Neuronal stem cell (in vitro differentiated cells): ENCODE measurements at regions not wholly inside any gene's neighbourhood (a gene's known extent, or its start where the extent isn't known, plus 50 kb on each side); places are given as distances from the start of the nearest gene placed in this dataset.

Experiments
- DNase-seq: peaks from one replicate; pipeline ENCODE4 v3.0.0-alpha.2; 2013; ENCODE audit warnings: low spot score
- H2AFZ ChIP-seq: one replicate; pipeline ENCODE4 v1.6.1; 2013; ENCODE audit warnings: mild to moderate bottlenecking, low read length, inconsistent platforms
- H2AK5ac ChIP-seq: 2 replicates; pipeline ENCODE4 v1.6.1; 2013; ENCODE audit warnings: low read depth, mild to moderate bottlenecking, inconsistent platforms, low read length, moderate library complexity, mixed read lengths
- H2BK120ac ChIP-seq: 2 replicates; pipeline ENCODE4 v1.6.1; 2013; ENCODE audit warnings: low read depth, mild to moderate bottlenecking, inconsistent platforms, low read length, moderate library complexity, mixed read lengths
- H2BK12ac ChIP-seq: one replicate; pipeline ENCODE4 v1.6.1; 2013; ENCODE audit warnings: low read length, inconsistent platforms
- H2BK15ac ChIP-seq: 2 replicates; pipeline ENCODE4 v1.6.1; 2013; ENCODE audit warnings: mild to moderate bottlenecking, low read length, inconsistent platforms, mixed read lengths
- H2BK5ac ChIP-seq: one replicate; pipeline ENCODE4 v1.6.1; 2013; ENCODE audit warnings: inconsistent platforms, mild to moderate bottlenecking, low read length, moderate library complexity
- H3K14ac ChIP-seq: one replicate; pipeline ENCODE4 v1.6.1; 2013; ENCODE audit warnings: low read length, inconsistent platforms
- H3K18ac ChIP-seq: 2 replicates; pipeline ENCODE4 v1.6.1; 2013; ENCODE audit warnings: low read length, inconsistent platforms
- H3K23ac ChIP-seq: 2 replicates; pipeline ENCODE4 v1.6.1; 2013; ENCODE audit warnings: low read depth, mild to moderate bottlenecking, mixed read lengths, low read length, inconsistent platforms; ENCODE audit not compliant: poor library complexity
- H3K27ac ChIP-seq: replicated peaks from 3 replicates; pipeline ENCODE4 v1.5.1; 2013; ENCODE audit warnings: low read length, inconsistent platforms
- H3K27me3 ChIP-seq, 3 experiments: 2 replicates each; pipeline ENCODE4 v1.6.1; 2013; ENCODE audit warnings: low read length in 3 of 3, mild to moderate bottlenecking in 2 of 3, inconsistent platforms in 1 of 3, low read depth in 1 of 3, mixed read lengths in 1 of 3, moderate library complexity in 1 of 3; ENCODE audit not compliant: control insufficient read depth in 3 of 3, insufficient read depth in 3 of 3
- H3K36me3 ChIP-seq, 2 donors: replicated peaks in 1 of 2; 2 replicates each; pipeline ENCODE4 v1.6.1; 2013; ENCODE audit warnings: low read length in 2 of 2; ENCODE audit not compliant: control insufficient read depth in 2 of 2, insufficient read depth in 2 of 2
- H3K4ac ChIP-seq: 2 replicates; pipeline ENCODE4 v1.6.1; 2013; ENCODE audit warnings: inconsistent platforms, mild to moderate bottlenecking, low read length, moderate library complexity
- H3K4me1 ChIP-seq, 2 donors: 1 replicate in 1 of 2; 2 replicates in 1 of 2; pipeline ENCODE4 v1.6.1; 2013; ENCODE audit warnings: low read length in 2 of 2, low read depth in 1 of 2; ENCODE audit not compliant: control insufficient read depth in 2 of 2, insufficient read depth in 1 of 2
- H3K4me2 ChIP-seq: one replicate; pipeline ENCODE4 v1.6.1; 2013; ENCODE audit warnings: mild to moderate bottlenecking, low read length, inconsistent platforms; ENCODE audit not compliant: insufficient read depth, poor library complexity, severe bottlenecking
- H3K4me3 ChIP-seq, 2 donors: 2 replicates each; pipeline ENCODE4 v1.5.1; 2013; ENCODE audit warnings: low read length in 2 of 2, mild to moderate bottlenecking in 2 of 2, inconsistent platforms in 1 of 2, moderate library complexity in 1 of 2
- H3K79me1 ChIP-seq: one replicate; pipeline ENCODE4 v1.6.1; 2013; ENCODE audit warnings: low read depth, mild to moderate bottlenecking, inconsistent platforms, low read length, moderate library complexity
- H3K9ac ChIP-seq: one replicate; pipeline ENCODE4 v1.6.1; 2013; ENCODE audit warnings: mild to moderate bottlenecking, low read depth, low read length, inconsistent platforms; ENCODE audit not compliant: poor library complexity
- H3K9me3 ChIP-seq, 2 donors: replicated peaks in 1 of 2; 2 replicates each; pipeline versions ENCODE3 to v1.6.1; 2013; ENCODE audit warnings: low read length in 2 of 2, mild to moderate bottlenecking in 2 of 2, inconsistent platforms in 1 of 2, low read depth in 1 of 2, mixed read lengths in 1 of 2, moderate library complexity in 1 of 2; ENCODE audit not compliant: control insufficient read depth in 2 of 2, insufficient read depth in 1 of 2
- H4K8ac ChIP-seq: one replicate; pipeline ENCODE4 v1.6.1; 2013; ENCODE audit warnings: low read depth, mild to moderate bottlenecking, inconsistent platforms, low read length, moderate library complexity
- H4K91ac ChIP-seq: one replicate; pipeline ENCODE4 v1.6.1; 2013; ENCODE audit warnings: low read length, low read depth, mild to moderate bottlenecking, inconsistent platforms; ENCODE audit not compliant: poor library complexity
- WGBS, 2 donors: extraction: QIAGEN DNeasy Blood & Tissue Kit; methylation state at CpG; one replicate each; pipeline ENCODE4 v1.1.7; 2013; ENCODE audit warnings: missing lambda C conversion rate in 2 of 2, mixed read lengths in 1 of 2; ENCODE audit not compliant: insufficient read length in 2 of 2, insufficient replicate concordance in 1 of 2; ENCODE audit errors: extremely low coverage in 2 of 2; 5-methylcytosine and 5-hydroxymethylcytosine counted together

DNA sequence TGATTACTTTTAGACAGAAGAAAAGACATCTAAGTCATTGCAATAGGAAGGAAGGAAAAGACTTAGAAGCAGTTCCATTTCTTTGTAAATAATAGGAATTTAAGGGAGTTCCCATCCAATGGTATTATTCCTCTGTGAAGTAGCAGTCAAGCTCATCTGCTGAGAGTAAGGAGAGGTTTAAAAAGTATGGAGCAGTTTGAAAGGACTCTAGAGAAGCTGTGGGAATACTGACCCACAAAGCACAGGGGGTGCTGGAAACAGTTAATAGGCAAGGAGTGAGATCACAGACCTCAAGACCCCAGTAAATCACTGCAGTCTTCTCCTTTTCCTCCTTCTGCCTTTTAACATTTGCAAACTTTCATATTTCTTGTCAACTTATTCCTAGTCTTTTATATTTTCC is 428.5 kb downstream of the ADAMTS20 start:
- no peak overlapping the region for H2BK12ac ChIP-seq
- H3K27me3 ChIP-seq: peaks cover 0 to 2% (median 0%) of the 10 kb centered on the region in 3 experiments
- H4K8ac ChIP-seq: no peak overlapping the region
- H3K4me3 ChIP-seq: no peak overlapping the region
- H3K23ac ChIP-seq: no peak overlapping the region
- H3K9me3 ChIP-seq: peaks cover 4% of the 10 kb centered on the region in 2 donors
- H2AK5ac ChIP-seq: no peak overlapping the region
- H4K91ac ChIP-seq: no peak overlapping the region
- no peak overlapping the region for H2BK120ac ChIP-seq
- H2AFZ ChIP-seq: no peak overlapping the region
- no peak overlapping the region for H3K4ac ChIP-seq
- H3K4me1 ChIP-seq: peaks cover 0 to 2% of the 10 kb centered on the region in 2 donors
- H3K18ac ChIP-seq: no peak overlapping the region
- H3K14ac ChIP-seq: no peak overlapping the region
- no peak for DNase-seq
- no peaks in the 10 kb centered on the region for H3K36me3 ChIP-seq
- H3K79me1 ChIP-seq: no peaks in the 10 kb centered on the region
- no peak overlapping the region for H3K4me2 ChIP-seq
- no peak overlapping the region for H3K9ac ChIP-seq
- H3K27ac ChIP-seq: no peak overlapping the region
- no peak overlapping the region for H2BK5ac ChIP-seq
- no peak overlapping the region for H2BK15ac ChIP-seq

- DNase-seq: no peak
- Histone ChIP-seq H3K79me1 (no peaks in the 10 kb centered on the region), H2BK5ac (no peak overlapping the region), H4K8ac (no peak overlapping the region), H3K4me2 (no peak overlapping the region), H3K14ac (no peak overlapping the region), H3K27me3 (no peaks in the 10 kb centered on the region), H4K91ac (no peak overlapping the region), H2AFZ (no peak overlapping the region), H3K4me3 (no peak overlapping the region), H3K9ac (no peak overlapping the region), H2BK15ac (no peak overlapping the region), H2BK12ac (no peak overlapping the region), H2AK5ac (no peak overlapping the region), H3K18ac (no peak overlapping the region), H3K4ac (no peak overlapping the region), H3K9me3 (peaks cover 4% of the 10 kb centered on the region in 2 donors), H2BK120ac (no peak overlapping the region), H3K23ac (no peak overlapping the region), H3K27ac (no peak overlapping the region), H3K36me3 (no peaks in the 10 kb centered on the region), H3K4me1 (peaks cover 0 to 2% of the 10 kb centered on the region in 2 donors)
- no CpG with 5 or more reads among the region's 1 CpG for WGBS, 2 donors
These were observed 431.9 kb downstream of the ADAMTS20 start for GRCh38 chr12:43120150-43120549.

DNA sequence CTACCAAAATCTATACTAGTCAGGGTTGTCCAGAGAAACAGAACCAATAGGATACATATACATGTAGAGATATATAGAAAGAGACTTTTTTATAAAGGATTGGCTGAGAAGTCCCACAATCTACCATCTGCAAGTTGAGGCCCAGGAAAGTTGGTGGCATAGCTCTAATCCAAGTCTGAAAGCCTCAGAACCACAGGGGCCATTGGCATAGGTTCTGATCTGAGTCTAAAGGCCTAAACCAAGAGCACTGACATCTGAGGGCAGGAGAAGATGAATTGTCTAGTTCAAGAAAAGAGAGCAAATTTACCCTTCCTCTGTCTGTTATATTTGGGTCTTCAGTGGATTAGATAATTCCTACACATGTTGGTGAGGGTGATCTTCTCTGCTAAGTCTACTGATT is 433.1 kb downstream of the ADAMTS20 start:
- Histone ChIP-seq H3K9me3 (peaks cover 4% of the 10 kb centered on the region in 2 donors), H2AK5ac (no peak overlapping the region), H3K4me2 (no peak overlapping the region), H4K91ac (no peak overlapping the region), H3K36me3 (no peaks in the 10 kb centered on the region), H3K18ac (no peak overlapping the region), H2BK15ac (no peak overlapping the region), H3K23ac (no peak overlapping the region), H3K4me1 (peaks cover 0 to 2% of the 10 kb centered on the region in 2 donors), H2BK120ac (no peak overlapping the region), H3K9ac (no peak overlapping the region), H4K8ac (no peak overlapping the region), H3K14ac (no peak overlapping the region), H3K27me3 (no peaks in the 10 kb centered on the region), H2BK5ac (no peak overlapping the region), H2AFZ (no peak overlapping the region), H3K79me1 (no peaks in the 10 kb centered on the region), H3K4ac (no peak overlapping the region), H3K4me3 (no peak overlapping the region), H2BK12ac (no peak overlapping the region), H3K27ac (no peak overlapping the region)
- DNase-seq: no peak

GRCh38 chr12:43118234-43118633 is 433.8 kb downstream of the ADAMTS20 start:
- peaks cover 4% of the 10 kb centered on the region in 2 donors for H3K9me3 ChIP-seq
- no peak overlapping the region for H3K4ac ChIP-seq
- H2BK120ac ChIP-seq: no peak overlapping the region
- H3K9ac ChIP-seq: no peak overlapping the region
- H2BK12ac ChIP-seq: no peak overlapping the region
- no peak overlapping the region for H3K18ac ChIP-seq
- H3K27ac ChIP-seq: no peak overlapping the region
- H2AK5ac ChIP-seq: no peak overlapping the region
- no peaks in the 10 kb centered on the region for H3K79me1 ChIP-seq
- H3K14ac ChIP-seq: no peak overlapping the region
- no peak overlapping the region for H4K91ac ChIP-seq
- H3K4me3 ChIP-seq: no peak overlapping the region
- H3K27me3 ChIP-seq: no peaks in the 10 kb centered on the region
- H2BK15ac ChIP-seq: no peak overlapping the region
- H3K23ac ChIP-seq: no peak overlapping the region
- peaks cover 0 to 2% of the 10 kb centered on the region in 2 donors for H3K4me1 ChIP-seq
- H2AFZ ChIP-seq: no peak overlapping the region
- H3K4me2 ChIP-seq: no peak overlapping the region
- no peaks in the 10 kb centered on the region for H3K36me3 ChIP-seq
- H2BK5ac ChIP-seq: no peak overlapping the region
- DNase-seq: no peak
- H4K8ac ChIP-seq: no peak overlapping the region
